HG02970 (cell line): ENCODE measurements at regions not wholly inside any gene's neighbourhood (a gene's known extent, or its start where the extent isn't known, plus 50 kb on each side); places are given as distances from the start of the nearest gene placed in this dataset.

ENCODE experiments used
- ATAC-seq: cut with Tn5 transposase; IDR thresholded peaks from one replicate; pipeline ENCODE4 v1.9.1; 2021; ENCODE audit warnings: mild to moderate bottlenecking, moderate library complexity, moderate number of reproducible peaks; ENCODE audit not compliant: unreplicated experiment, low FRiP score

- no peak for ATAC-seq
Measured at GRCh38 chr7:23971031-23971430, 261.0 kb downstream of the STK31 start.

- ATAC-seq: no peak
Measured at GRCh38 chr7:23972057-23972456, 262.0 kb downstream of the STK31 start.

GRCh38 chr7:23973264-23973663 lies 263.2 kb downstream of the STK31 start:
- ATAC-seq: no peak

DNA sequence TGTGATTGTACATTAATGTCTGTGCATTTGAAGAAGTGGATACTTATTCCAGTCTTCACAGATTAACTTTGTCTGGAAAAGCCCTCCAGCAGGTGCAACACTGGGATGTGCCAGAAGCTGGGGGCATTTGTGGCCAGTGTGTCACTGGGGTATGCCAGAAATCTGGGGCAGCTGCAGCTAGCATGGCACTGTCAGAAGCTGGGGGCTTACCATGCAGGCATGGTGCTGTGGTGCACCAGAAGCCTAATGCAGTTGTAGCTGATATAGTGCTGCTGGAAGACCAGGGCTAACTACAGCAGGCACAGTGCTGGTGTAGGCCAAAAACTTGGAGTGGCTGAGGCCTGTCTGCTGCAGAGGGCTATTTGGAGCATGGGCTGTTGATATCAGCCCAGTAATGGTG lies 270.1 kb downstream of the STK31 start:
- no peak for ATAC-seq

- ATAC-seq: no peak
Measured at GRCh38 chr7:23981314-23981713, 271.3 kb downstream of the STK31 start.

DNA sequence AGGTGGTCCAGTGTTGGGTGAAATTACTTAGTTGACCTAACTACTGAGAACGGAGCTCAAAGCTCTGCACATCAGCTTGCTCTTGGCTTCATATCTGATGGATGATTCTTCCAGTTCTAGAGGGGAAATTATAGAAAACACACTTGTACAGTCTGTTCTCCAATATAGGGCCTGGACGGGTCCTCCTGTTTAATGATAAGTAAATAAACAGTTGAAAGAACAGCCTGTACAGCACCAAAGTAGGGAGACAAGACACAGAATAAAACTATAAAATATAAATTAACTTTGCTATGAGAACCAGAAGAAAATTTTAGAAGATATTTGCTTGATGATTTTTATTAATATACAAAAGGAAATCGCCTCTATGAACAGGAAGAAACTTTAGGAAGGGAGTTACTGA lies 271.7 kb downstream of the STK31 start:
- ATAC-seq: no peak

DNA sequence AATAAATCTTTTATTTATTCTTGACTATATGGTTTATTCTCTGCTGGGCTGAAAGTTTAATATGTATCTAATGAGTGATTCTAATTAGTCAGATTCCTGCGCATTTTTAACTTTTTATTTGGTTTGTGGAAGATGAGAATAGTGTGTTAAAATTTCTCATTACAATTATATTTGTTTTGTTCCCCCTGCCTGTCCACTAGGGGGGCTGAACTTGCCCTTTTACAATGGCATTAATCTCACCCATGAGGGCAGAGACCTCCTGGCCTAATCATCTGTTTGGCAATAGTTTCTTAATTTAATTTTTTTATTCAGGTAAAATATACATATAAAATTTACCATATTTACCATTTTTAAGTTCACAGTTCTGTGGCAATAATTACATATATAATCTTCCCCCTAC lies 278.5 kb upstream of the NPY start:
- ATAC-seq: no peak

DNA sequence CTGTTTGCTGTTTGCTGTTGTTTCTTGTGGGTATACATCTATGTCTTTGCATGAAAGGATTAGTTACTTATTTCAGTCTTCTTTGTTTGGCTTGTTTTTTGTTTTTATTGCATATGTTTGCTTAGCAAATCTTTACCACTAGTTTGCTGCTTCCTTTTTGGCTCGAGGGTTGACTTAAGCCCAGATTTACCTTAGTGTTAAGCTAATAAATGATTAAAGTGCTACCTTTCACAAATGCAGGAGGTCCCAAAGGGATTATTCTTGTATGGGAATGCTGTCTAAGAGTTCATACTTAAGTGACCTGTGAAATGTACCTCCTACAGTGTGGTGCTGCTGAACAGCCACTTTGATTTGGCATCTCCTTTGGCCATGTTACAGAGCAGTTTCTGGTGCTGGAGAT lies 273.5 kb upstream of the NPY start:
- no peak for ATAC-seq

- no peak for ATAC-seq
Measured at GRCh38 chr7:24017519-24017918, 266.5 kb upstream of the NPY start.

DNA sequence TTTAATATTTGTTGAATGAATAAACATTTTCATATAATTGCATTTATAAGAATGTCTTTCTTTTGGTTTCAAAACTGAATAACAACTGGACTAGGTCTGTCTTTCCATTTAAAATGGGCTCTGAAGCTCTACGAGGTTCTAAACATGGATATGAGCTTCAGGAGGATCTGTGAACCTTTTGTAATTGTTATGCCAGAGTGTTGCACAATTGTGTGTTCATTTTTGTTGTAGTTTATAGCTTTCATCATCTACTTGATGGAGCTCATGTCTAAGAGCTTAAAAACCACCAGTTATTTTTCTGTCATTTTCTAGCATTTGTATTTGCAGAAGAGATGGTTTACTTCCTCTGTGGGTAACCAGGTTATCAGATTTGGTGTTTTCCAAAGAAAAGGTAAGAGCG lies 265.7 kb upstream of the NPY start:
- no peak for ATAC-seq

GRCh38 chr7:24019841-24020240 lies 264.1 kb upstream of the NPY start:
- ATAC-seq: no peak

DNA sequence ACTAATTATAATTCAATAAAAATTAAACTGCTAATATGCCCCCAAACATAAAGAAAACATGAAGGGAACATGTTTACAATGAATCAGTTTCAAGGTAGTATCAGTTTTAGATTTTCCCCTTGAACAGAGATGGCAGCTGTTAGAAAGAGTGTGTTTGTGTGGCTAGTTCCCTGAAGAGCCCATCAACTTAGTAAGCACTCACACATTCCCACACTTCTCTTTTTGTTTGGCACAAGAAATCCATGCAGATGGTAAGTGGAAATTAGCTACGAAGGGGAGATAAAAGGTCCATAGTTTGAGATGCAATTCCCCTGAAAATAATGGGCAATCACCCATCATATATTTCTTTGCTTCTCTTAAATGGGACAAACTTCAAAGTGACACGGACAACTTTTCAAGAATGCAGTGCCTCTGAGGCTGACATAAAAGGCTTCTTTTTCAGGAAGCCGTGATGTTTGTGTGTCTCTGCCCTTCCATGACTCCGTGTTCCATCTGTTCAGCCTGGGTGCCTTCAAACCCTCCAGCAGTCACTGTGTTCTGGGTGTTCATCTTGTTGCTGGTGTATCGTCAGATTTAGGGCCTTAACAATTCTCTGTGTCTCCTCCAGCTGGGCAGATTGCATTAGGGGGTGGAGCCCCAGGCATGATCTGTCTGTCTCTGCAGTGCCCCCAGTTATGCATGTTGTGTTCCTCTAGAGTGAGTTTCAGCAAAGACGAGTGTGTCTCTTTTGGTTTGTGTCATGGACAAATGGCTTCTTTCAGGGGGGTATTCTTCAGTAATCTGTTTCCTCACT lies 259.5 kb upstream of the NPY start:
- no peak for ATAC-seq

GRCh38 chr7:24025094-24025493 lies 258.9 kb upstream of the NPY start:
- ATAC-seq: no peak

GRCh38 chr7:24025765-24026164 lies 258.2 kb upstream of the NPY start:
- ATAC-seq: no peak

DNA sequence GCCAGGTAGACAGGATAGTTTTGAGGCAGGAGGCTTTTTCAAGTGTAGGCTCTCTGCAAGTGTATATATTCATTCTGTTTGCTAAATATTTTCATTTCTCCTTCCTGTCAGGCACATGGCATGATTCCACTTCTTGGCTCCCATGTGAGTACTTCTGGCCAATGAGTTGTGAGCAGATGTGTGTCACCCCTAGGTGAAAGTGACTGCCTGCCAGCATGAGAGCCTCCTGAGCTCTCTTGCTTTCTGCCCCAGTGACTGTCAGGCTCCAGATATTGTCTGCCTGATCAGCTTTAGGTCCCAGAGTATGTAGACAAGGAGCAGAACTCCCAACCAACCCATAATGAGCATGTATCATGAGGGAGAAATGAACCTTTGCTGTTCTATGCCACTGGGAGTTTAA lies 257.6 kb upstream of the NPY start:
- ATAC-seq: no peak

DNA sequence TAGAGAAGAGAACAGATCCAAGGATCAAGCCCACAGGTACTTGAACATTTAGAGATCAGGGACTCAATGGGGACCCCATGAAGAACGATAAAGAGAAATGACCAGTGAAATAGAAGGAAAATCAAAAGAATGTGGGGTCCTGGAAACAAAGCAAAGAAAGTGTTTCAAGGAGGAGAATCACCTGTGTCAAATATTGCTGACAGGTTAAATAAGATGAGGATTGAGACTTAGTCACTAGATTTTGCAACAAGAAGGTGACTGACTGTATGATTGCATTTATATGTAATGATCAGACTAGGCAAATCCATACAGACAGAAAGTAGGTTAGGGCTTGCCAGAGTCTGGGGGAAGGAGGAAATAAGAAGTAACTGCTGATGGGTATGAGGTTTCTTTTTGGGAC lies 254.9 kb upstream of the NPY start:
- ATAC-seq: no peak

DNA sequence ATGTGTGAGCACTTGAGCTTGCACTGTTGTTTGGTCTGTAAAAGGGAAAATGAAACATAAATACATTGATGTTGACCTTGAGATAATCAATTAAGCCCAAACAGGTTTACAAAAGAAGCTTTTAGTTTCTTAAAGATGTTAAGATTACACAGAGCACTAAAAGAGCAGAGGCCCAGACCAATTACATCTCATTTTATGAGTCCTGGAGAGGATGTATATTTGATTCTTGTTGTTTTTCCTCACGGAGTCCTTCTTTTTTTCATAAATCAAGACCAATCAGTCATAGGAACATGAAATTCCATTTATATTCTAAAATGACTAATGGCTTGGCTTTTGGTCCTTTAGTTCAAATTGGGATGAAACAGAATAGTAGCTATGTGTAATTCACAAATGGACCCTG lies 249.7 kb upstream of the NPY start:
- ATAC-seq: no peak

- ATAC-seq: no peak
Measured at GRCh38 chr7:24035366-24036032, 248.5 kb upstream of the NPY start.

- no peak for ATAC-seq
Measured at GRCh38 chr7:24036033-24036412, 248.0 kb upstream of the NPY start.

GRCh38 chr7:24038993-24039392 lies 245.0 kb upstream of the NPY start:
- ATAC-seq: no peak

- no peak for ATAC-seq
Measured at GRCh38 chr7:24039991-24040624, 243.9 kb upstream of the NPY start.

- ATAC-seq: no peak
Measured at GRCh38 chr7:24042028-24042427, 242.0 kb upstream of the NPY start.
